Tibial nerve (tissue), 4 donors: ENCODE measurements at regions not wholly inside any gene's neighbourhood (a gene's known extent, or its start where the extent isn't known, plus 50 kb on each side); places are given as distances from the start of the nearest gene placed in this dataset.
"Not testable (repeated sequence)": the region's sequence is repeated elsewhere in the genome, so short reads cannot be mapped to it uniquely, and the experiment has no call there.

Source experiments
- DNase-seq, 2 donors: peaks; one replicate each; pipeline ENCODE4 v3.0.0-alpha.2; 2019; ENCODE audit warnings: low spot score in 2 of 2
- H3K27ac ChIP-seq, 4 donors: fragments of 200-600 bp; sonication (generic) in 3 of 4; one replicate each; pipeline ENCODE4 v1.5.1; 2017 to 2019; ENCODE audit warnings: mild to moderate bottlenecking in 1 of 4
- H3K27me3 ChIP-seq, 2 donors: fragments of 200-600 bp; sonication (generic) in 1 of 2; one replicate each; pipeline versions ENCODE4 v1.5.1 to v1.6.0; 2017 to 2019
- H3K36me3 ChIP-seq, 3 donors: fragments of 200-600 bp; sonication (generic); one replicate each; pipeline ENCODE4 v1.5.1; 2018 to 2019
- H3K4me1 ChIP-seq, 4 donors: fragments of 200-600 bp; sonication (generic) in 3 of 4; one replicate each; pipeline ENCODE4 v1.5.1; 2017 to 2019
- H3K4me3 ChIP-seq, 4 donors: fragments of 200-600 bp; sonication (generic) in 3 of 4; one replicate each; pipeline ENCODE4 v1.5.1; 2017 to 2019; ENCODE audit warnings: mild to moderate bottlenecking in 1 of 4, moderate library complexity in 1 of 4
- H3K9me3 ChIP-seq, 4 donors: fragments of 200-600 bp; sonication (generic) in 3 of 4; one replicate each; pipeline ENCODE4 v1.5.1; 2017 to 2019
- EP300 ChIP-seq, 2 donors: sonication (generic); formaldehyde crosslinking; IDR thresholded peaks; one replicate each; pipeline ENCODE4 v1.6.1; 2017; ENCODE audit warnings: antibody characterized with exemption in 2 of 2, mild to moderate bottlenecking in 1 of 2
- POLR2A ChIP-seq, 2 donors: fragments of 450-650 bp; IDR thresholded peaks; one replicate each; pipeline ENCODE4 v1.6.1; 2017; ENCODE audit warnings: antibody characterized with exemption in 2 of 2, mild to moderate bottlenecking in 2 of 2, moderate library complexity in 2 of 2
- WGBS, 2 donors: methylation state at CpG; one replicate each; pipeline ENCODE4 v1.1.5; 2018; 5-methylcytosine and 5-hydroxymethylcytosine counted together
- TF ChIP-seq, protein P1 (sequence below), 5 experiments: fragments of 200-600 bp in 3 of 5; fragments of 450-650 bp in 2 of 5; sonication (generic) in 3 of 5; IDR thresholded peaks; one replicate each; pipeline ENCODE4 v1.5.1; 2016 to 2019; ENCODE audit warnings: antibody characterized with exemption in 5 of 5, mild to moderate bottlenecking in 3 of 5, moderate library complexity in 2 of 5

GRCh38 chr6:131486608-131487007 lies 86.4 kb upstream of the ARG1 start:
- H3K27ac ChIP-seq = no peak overlapping the region
- H3K27me3 ChIP-seq = no peaks in the 10 kb centered on the region
- WGBS, 2 donors = 85 to 87% methylated on average over 2 of the region's 2 CpGs
- no peak for DNase-seq
- no peaks in the 10 kb centered on the region for H3K4me1 ChIP-seq
- TF ChIP-seq, protein P1, sequence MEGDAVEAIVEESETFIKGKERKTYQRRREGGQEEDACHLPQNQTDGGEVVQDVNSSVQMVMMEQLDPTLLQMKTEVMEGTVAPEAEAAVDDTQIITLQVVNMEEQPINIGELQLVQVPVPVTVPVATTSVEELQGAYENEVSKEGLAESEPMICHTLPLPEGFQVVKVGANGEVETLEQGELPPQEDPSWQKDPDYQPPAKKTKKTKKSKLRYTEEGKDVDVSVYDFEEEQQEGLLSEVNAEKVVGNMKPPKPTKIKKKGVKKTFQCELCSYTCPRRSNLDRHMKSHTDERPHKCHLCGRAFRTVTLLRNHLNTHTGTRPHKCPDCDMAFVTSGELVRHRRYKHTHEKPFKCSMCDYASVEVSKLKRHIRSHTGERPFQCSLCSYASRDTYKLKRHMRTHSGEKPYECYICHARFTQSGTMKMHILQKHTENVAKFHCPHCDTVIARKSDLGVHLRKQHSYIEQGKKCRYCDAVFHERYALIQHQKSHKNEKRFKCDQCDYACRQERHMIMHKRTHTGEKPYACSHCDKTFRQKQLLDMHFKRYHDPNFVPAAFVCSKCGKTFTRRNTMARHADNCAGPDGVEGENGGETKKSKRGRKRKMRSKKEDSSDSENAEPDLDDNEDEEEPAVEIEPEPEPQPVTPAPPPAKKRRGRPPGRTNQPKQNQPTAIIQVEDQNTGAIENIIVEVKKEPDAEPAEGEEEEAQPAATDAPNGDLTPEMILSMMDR (IDR thresholded peaks at IDR 0.05) = no peak
- no peak for TF ChIP-seq EP300 (IDR thresholded peaks at IDR 0.05)
- TF ChIP-seq POLR2A (IDR thresholded peaks at IDR 0.05) = no peak
- H3K4me3 ChIP-seq = no peak overlapping the region
- no peaks in the 10 kb centered on the region for H3K36me3 ChIP-seq
- no peaks in the 10 kb centered on the region for H3K9me3 ChIP-seq

DNA sequence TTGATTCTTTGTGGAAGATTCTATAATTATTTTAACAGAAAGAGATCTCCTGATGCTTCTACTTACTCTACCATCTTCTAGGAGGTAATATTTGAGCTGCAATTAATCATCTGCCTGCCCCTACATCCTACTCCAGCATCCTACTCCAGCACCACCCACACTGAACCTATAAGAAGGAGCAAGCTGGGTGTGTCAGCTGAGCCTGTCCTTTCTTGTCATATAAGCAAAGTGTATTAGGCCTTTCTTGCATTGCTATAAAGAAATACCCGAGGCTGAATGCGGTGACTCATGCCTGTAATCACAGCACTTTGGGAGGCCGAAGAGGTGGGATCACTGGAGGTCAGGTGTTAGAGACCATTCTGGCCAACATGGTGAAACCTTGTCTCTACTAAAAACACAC lies 84.2 kb upstream of the ARG1 start:
- Histone ChIP-seq H3K9me3 (no peaks in the 10 kb centered on the region), H3K4me1 (no peaks in the 10 kb centered on the region), H3K27ac (no peak overlapping the region), H3K36me3 (no peaks in the 10 kb centered on the region), H3K4me3 (no peak overlapping the region), H3K27me3 (no peaks in the 10 kb centered on the region)
- DNase-seq = no peak
- TF ChIP-seq, protein P1 (IDR thresholded peaks at IDR 0.05) = no peak
- TF ChIP-seq POLR2A (IDR thresholded peaks at IDR 0.05) (no peak), EP300 (IDR thresholded peaks at IDR 0.05) (no peak)
- 77 to 91% methylated on average over 3 of the region's 3 CpGs for WGBS, 2 donors

DNA sequence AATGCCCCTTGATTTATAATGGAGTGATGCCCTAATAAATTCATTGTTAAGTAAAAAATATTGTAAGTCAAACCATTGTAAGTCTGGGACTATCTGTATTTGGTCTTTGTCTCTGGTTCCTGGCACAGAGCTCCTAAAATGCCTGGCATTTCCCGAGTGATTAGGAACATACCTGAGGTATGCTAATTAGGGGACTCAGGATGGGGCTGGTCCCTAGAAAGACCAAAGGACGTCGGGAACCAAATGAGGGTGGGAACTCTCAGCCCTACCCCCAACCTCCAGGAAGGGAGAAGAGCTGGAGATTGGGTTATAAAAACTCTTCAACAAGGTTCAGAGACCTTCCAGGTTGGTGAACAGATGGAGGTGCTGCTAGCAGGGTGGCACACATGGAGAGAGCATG lies 82.6 kb upstream of the ARG1 start:
- Histone ChIP-seq H3K4me3 (no peak overlapping the region), H3K9me3 (no peaks in the 10 kb centered on the region), H3K27me3 (no peaks in the 10 kb centered on the region), H3K4me1 (no peaks in the 10 kb centered on the region), H3K27ac (no peak overlapping the region), H3K36me3 (no peaks in the 10 kb centered on the region)
- TF ChIP-seq EP300 (IDR thresholded peaks at IDR 0.05) (no peak), POLR2A (IDR thresholded peaks at IDR 0.05) (no peak)
- TF ChIP-seq, protein P1 (IDR thresholded peaks at IDR 0.05) = no peak
- DNase-seq = no peak
- 35 to 90% methylated on average over 3 of the region's 3 CpGs for WGBS, 2 donors

- Histone ChIP-seq H3K9me3 (peaks cover 0 to 4% (median 0%) of the 10 kb centered on the region in 4 donors), H3K27ac (no peak overlapping the region), H3K4me1 (no peaks in the 10 kb centered on the region), H3K4me3 (no peak overlapping the region), H3K27me3 (no peaks in the 10 kb centered on the region), H3K36me3 (no peaks in the 10 kb centered on the region)
- 72 to 79% methylated on average over 4 of the region's 4 CpGs for WGBS, 2 donors
- TF ChIP-seq, protein P1 (IDR thresholded peaks at IDR 0.05) = no peak
- TF ChIP-seq EP300 (IDR thresholded peaks at IDR 0.05) = no peak
- TF ChIP-seq POLR2A (IDR thresholded peaks at IDR 0.05) = no peak
- no peak for DNase-seq
These were observed 80.0 kb upstream of the ARG1 start for GRCh38 chr6:131492932-131493573.

GRCh38 chr6:131504387-131504786 lies 68.6 kb upstream of the ARG1 start:
- not testable (repeated sequence) for H3K9me3 ChIP-seq, DNase-seq, H3K4me1 ChIP-seq, H3K36me3 ChIP-seq, H3K27ac ChIP-seq, H3K4me3 ChIP-seq, H3K27me3 ChIP-seq
- 82 to 92% methylated on average over 5 of the region's 5 CpGs for WGBS, 2 donors

DNA sequence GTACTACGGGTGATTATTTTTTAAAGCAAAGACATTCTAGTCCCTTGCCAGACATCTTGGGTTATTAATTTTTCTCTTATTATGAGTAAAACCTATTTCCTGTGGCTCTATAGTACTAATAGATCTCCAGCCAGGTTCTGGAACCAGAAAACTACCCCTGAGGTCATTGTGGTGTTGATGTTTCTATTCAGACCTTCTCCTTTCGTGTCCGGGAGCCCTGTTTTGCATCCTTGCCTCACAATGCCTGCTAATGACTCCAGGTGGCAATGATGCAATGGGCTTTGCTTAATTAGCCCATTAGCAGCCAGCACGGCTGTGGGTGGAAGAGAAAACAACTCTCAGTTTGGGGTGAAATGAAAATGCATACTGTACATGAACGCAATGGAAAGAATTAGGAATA lies 62.9 kb upstream of the ARG1 start:
- Histone ChIP-seq H3K9me3 (peaks cover 0 to 9% (median 0%) of the 10 kb centered on the region in 4 donors), H3K4me1 (no peaks in the 10 kb centered on the region), H3K27me3 (no peaks in the 10 kb centered on the region), H3K36me3 (no peaks in the 10 kb centered on the region), H3K27ac (no peak overlapping the region), H3K4me3 (no peak overlapping the region)
- 49 to 59% methylated on average over 5 of the region's 5 CpGs for WGBS, 2 donors
- TF ChIP-seq, protein P1 (IDR thresholded peaks at IDR 0.05) = no peak
- TF ChIP-seq EP300 (IDR thresholded peaks at IDR 0.05) = no peak
- no peak for DNase-seq
